ENCODE measurements at regions not wholly inside any gene's neighbourhood (a gene's known extent, or its start where the extent isn't known, plus 50 kb on each side); places are given as distances from the start of the nearest gene placed in this dataset.

GRCh38 chr16:65829076-65829475, 537.4 kb upstream of the CDH5 start:
- no peak for TF ChIP-seq EZH2 (IDR thresholded peaks at IDR 0.05; ENCODE audit: insufficient read depth, low read length)
- no peak for TF ChIP-seq CTCF (IDR thresholded peaks at IDR 0.05; ENCODE audit: insufficient read depth, low read depth, low read length)
